GM18508 (cell line): ENCODE measurements at regions not wholly inside any gene's neighbourhood (a gene's known extent, or its start where the extent isn't known, plus 50 kb on each side); places are given as distances from the start of the nearest gene placed in this dataset.

Source experiments
- ATAC-seq: cut with Tn5 transposase; IDR thresholded peaks from one replicate; pipeline ENCODE4 v1.9.1; 2021; ENCODE audit warnings: moderate number of reproducible peaks; ENCODE audit not compliant: insufficient read depth, unreplicated experiment

DNA sequence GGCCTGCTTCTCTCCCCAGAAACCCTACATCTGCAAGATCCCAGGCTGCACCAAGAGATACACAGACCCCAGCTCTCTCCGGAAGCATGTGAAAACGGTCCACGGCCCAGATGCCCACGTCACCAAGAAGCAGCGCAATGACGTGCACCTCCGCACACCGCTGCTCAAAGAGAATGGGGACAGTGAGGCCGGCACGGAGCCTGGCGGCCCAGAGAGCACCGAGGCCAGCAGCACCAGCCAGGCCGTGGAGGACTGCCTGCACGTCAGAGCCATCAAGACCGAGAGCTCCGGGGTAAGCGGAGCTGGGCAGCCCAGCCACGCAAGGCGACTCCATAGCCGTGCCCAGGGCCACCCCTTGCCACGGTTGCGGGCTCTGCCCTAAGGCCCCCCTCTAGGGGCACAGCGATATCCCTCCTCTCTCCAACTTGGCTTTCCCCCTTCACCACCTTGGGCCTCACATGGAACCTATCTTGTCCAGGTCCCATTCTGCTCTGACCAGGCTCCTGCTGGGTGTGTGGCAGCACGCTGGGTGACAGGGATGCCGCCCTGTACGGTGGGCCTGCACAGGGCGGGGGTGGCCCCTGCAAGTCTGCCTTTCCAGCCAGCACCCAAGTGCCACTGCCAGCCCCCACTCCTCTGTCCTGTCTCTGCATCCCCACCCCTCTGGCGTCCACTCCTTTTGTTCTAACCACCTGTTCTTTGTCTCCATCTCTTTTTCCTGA lies 248.9 kb downstream of the GLI2 start:
- ATAC-seq = no peak

DNA sequence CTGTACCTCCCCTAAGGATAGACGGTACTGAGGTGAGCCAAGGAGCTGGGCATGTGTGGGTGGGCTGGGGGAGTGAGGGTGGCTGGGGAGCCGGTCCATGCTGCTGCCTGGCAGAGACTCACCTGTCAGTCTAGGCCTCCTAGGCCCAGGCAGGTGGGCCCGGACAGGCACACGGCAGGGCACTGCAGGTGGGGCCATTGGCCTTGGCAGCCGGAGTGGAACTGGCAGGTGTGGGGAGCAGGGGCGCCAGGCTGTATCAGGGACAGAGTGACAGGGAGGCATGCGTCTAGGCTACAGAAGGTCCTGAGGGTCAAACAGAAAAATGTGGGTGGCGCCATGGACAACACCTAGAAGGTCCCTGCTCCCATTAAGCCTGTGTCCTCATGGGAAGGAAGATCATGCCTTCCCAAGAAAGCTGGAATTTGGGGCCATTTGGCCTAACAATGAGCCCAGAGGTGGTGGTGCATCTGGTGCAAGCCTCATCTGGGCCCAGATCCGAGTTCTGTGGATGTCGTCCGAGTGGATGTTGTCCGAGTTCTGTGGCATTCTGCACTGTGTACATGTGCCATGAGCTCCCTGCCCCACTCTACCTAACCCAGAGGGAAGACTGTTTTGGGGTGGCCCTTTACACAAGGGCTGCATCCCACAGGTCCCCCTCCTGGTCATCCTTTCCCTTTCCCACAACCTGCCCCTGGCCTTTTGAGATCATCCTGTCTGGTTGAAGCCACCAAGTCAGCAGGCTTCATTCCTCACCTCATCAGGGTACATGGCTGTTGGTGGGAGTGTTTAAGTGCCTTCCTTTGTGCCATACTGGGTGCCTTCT lies 249.7 kb downstream of the GLI2 start:
- no peak for ATAC-seq

DNA sequence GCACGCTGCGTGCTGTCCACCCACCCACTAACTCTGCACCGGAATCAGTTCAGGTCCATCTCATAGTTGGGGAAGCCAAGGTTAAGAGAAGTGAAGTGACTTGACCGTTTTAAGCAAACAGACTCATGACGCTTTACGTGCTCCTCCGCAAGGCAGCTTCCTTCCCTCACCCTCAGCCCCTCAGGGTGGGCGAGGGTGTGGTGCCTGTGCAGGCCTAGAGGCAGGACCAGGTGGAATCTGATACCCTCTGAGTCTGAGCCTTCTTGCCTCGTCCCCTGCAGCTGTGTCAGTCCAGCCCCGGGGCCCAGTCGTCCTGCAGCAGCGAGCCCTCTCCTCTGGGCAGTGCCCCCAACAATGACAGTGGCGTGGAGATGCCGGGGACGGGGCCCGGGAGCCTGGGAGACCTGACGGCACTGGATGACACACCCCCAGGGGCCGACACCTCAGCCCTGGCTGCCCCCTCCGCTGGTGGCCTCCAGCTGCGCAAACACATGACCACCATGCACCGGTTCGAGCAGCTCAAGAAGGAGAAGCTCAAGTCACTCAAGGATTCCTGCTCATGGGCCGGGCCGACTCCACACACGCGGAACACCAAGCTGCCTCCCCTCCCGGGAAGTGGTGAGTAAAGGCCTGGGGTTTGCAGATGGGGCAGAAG lies 250.5 kb downstream of the GLI2 start:
- ATAC-seq = no peak

DNA sequence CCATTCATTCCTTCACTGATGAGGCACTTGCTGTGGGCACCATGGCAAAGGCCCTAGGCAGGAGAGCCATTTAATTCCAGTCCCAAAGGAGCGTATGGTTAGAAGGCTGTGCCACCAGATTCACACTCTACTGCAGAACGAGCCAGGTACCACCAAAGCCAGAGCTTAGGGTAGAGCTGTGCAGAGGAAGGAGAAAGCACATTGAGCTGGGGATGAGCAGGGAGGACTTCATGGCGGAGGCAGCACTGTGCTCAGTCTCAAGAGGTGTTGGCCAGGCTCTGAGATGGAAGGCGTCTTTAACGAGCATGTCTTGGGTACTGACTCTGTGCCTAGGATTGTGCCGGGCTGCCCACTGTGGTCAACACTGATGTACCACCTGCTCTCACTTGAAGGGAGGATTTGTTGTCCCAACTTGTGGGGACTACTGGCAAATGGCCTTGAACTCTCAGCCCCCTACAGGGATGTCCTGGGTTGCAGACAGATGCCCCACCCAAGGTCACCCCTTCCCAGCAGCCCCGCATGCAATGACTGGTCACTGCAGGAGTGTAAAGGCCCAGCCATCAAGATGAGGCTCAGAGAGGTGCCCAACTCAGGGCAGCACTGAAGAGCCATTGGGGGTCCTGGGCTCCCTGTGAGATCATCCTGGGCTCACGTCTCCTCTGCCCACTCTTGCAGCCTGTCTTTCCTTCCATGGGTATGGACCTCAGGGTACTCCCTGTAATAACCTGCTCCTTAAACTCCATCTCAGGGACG lies 251.4 kb downstream of the GLI2 start:
- no peak for ATAC-seq

DNA sequence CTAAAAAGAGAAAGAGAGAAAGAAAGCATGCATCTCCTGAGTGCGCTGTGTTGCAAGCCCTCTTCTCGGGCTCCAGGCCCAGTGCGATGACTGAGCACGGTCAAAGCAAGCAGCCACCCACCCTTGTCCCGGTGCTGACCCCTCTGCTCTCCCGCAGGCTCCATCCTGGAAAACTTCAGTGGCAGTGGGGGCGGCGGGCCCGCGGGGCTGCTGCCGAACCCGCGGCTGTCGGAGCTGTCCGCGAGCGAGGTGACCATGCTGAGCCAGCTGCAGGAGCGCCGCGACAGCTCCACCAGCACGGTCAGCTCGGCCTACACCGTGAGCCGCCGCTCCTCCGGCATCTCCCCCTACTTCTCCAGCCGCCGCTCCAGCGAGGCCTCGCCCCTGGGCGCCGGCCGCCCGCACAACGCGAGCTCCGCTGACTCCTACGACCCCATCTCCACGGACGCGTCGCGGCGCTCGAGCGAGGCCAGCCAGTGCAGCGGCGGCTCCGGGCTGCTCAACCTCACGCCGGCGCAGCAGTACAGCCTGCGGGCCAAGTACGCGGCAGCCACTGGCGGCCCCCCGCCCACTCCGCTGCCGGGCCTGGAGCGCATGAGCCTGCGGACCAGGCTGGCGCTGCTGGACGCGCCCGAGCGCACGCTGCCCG lies 252.5 kb downstream of the GLI2 start:
- no peak for ATAC-seq

DNA sequence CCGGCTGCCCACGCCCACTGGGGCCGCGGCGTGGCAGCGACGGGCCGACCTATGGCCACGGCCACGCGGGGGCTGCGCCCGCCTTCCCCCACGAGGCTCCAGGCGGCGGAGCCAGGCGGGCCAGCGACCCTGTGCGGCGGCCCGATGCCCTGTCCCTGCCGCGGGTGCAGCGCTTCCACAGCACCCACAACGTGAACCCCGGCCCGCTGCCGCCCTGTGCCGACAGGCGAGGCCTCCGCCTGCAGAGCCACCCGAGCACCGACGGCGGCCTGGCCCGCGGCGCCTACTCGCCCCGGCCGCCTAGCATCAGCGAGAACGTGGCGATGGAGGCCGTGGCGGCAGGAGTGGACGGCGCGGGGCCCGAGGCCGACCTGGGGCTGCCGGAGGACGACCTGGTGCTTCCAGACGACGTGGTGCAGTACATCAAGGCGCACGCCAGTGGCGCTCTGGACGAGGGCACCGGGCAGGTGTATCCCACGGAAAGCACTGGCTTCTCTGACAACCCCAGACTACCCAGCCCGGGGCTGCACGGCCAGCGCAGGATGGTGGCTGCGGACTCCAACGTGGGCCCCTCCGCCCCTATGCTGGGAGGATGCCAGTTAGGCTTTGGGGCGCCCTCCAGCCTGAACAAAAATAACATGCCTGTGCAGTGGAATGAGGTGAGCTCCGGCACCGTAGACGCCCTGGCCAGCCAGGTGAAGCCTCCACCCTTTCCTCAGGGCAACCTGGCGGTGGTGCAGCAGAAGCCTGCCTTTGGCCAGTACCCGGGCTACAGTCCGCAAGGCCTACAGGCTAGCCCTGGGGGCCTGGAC lies 253.2 kb downstream of the GLI2 start:
- ATAC-seq = no peak

DNA sequence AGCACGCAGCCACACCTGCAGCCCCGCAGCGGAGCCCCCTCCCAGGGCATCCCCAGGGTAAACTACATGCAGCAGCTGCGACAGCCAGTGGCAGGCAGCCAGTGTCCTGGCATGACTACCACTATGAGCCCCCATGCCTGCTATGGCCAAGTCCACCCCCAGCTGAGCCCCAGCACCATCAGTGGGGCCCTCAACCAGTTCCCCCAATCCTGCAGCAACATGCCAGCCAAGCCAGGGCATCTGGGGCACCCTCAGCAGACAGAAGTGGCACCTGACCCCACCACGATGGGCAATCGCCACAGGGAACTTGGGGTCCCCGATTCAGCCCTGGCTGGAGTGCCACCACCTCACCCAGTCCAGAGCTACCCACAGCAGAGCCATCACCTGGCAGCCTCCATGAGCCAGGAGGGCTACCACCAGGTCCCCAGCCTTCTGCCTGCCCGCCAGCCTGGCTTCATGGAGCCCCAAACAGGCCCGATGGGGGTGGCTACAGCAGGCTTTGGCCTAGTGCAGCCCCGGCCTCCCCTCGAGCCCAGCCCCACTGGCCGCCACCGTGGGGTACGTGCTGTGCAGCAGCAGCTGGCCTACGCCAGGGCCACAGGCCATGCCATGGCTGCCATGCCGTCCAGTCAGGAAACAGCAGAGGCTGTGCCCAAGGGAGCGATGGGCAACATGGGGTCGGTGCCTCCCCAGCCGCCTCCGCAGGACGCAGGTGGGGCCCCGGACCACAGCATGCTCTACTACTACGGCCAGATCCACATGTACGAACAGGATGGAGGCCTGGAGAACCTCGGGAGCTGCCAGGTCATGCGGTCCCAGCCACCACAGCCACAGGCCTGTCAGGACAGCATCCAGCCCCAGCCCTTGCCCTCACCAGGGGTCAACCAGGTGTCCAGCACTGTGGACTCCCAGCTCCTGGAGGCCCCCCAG lies 254.1 kb downstream of the GLI2 start:
- ATAC-seq = no peak

DNA sequence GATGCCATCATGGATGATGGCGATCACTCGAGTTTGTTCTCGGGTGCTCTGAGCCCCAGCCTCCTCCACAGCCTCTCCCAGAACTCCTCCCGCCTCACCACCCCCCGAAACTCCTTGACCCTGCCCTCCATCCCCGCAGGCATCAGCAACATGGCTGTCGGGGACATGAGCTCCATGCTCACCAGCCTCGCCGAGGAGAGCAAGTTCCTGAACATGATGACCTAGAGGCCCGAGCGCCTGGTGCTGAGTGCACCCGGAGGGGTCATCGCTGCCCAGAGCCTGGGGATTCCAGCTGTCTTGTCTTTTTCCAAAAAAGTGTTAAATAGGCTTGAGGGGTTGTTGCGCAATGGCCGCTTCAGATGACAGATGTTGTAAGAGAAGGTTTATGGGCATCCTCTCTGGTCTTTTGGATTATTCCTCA lies 254.8 kb downstream of the GLI2 start:
- ATAC-seq = no peak

DNA sequence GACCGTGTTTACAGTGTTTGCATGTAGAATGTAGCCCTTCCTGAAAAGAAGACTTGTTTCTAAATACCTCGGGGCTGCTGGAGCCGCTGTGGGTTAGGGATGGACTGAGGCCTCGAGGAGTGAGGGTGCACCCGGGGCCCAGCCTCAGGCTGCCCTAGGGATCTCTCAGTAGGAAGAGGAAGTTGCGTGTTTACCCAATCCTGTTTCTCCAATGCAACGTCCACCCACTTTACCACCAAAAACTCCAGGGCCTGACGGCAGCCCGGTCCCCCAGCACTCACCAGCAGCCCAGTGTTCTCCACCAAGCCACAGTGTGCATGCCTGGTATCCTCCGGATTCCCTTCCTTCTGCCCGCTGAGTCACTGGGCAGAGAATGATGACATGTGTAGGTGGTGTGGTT lies 255.8 kb downstream of the GLI2 start:
- no peak for ATAC-seq

DNA sequence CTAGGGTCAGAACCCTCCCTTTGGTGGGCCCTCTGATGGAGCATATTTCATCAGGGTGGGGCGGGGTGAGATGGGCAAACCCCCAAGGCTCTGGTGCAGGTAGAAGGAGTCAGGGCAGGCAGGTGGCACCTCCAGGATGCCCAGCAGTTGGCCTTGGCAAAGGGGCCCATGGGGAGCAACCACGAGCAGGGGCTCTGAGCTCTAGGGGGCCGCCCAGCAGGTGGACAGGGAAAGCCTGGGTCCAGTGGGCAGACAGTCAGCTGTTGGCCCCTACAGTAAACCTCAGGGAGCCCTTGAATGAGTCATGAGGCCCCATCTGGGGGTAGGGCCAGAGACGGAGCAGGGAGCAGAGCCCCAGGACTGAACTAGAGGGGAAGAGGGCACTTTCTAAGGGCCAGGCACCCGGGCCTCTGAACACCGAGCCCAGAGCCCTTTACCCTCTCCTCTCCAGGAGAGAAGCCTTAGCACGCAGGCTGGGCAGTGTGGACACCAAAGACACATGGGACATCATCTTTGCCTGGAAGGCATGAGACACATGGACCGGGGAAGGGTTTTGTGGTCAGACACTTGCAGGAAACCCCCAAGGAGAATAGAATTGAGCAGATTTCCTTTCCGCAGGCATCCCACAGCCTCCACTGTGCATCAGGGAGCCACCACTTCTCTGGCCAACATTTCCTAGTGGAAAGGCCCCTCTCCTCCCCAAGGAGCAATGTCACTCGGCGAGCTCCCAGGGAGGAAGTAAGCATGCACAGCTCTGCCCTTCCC lies 257.3 kb downstream of the GLI2 start:
- ATAC-seq = no peak

DNA sequence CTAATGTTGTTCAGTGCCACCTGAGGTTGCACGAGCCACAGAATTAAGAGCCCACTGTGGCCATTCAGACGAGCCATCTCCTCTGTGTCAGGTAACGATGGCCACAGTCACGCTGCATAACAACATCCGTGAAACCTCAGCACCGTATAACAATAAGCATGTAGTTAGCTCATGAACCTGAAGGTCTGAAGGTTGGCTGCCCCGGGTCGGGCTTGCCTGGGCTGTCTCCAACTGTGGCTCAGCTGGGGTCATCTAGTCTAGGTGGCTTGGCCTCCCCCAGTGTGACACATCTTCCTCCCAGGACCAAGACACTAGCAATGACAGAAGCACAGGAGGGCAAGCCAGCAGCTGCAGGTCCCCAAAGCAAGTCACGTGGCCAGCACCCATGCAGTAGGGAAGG lies 258.0 kb downstream of the GLI2 start:
- no peak for ATAC-seq

DNA sequence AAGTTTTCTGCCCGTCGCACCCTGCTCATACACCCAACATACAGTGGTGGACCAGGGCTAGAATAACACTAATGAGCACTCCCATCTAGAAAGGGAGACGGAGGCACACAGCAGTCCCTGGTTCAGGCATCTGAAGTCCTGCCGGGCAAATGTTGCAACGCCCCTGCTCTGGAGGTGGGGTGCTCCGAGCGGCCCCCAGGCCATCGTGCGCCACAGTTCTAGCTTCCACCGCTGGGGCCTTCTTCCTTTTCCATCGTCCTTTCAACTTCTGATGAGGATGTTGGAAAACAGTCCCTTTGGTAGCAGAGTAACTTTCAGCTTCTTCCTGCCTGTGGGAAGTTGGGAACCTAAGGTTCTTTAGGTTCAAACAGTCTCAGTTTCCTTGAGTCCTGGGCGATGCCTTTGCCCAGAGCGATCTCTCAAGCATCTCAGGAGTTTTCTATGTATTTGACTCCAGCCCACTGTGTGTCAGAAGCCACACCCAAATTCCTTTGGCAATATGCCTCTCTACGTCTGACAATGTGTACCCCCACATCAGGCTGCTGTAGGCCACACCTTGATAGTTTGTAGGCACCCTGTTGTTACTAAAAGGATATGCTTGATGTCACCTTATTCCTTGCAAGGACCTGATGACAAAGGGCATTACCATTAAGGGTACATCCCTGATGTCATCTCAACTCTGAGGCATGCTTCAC lies 258.8 kb downstream of the GLI2 start:
- no peak for ATAC-seq

DNA sequence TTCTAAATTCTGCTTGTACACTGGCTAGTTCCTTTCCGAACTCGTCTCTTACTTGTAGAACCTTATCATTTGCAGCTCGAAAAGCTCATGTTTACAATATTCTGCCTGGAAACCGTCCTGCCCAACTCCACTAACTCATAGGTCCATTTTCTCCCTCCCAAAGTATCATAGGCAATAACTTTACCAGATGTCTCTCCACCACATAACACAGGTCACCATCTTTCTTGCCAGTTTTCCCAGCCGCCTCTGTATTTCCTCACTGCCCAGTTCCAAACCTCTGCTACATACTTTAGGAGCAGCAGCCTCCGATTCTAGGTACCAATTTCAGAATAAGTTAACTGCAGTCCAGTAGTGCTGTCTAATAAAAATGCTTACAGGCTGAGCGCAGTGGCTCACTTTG lies 259.5 kb downstream of the GLI2 start:
- no peak for ATAC-seq

DNA sequence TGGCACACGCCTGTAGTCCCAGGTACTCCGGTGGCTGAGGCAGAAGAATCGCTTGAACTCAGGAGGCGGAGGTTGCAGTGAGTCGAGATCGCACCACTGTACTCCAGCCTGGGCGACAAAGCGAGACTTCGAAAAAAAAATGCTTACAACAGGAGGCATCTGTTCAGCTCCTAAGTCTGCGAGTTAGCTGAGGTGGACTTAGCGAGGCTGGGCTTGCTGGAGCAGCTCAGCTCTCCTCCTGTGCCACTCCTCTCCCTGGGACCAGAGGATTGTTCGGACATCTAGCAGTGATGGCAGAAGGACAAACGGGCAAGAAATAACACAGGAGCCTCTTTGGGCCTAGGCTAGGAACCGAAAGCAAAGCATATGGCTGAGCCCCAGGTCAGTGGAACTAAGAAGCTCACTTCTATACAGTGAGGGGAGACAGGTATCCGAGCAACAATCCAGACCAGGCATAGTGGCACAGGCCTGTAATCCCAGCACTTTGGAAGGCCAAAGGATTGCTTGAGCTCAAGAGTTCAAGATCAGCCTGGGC lies 260.1 kb downstream of the GLI2 start:
- no peak for ATAC-seq

DNA sequence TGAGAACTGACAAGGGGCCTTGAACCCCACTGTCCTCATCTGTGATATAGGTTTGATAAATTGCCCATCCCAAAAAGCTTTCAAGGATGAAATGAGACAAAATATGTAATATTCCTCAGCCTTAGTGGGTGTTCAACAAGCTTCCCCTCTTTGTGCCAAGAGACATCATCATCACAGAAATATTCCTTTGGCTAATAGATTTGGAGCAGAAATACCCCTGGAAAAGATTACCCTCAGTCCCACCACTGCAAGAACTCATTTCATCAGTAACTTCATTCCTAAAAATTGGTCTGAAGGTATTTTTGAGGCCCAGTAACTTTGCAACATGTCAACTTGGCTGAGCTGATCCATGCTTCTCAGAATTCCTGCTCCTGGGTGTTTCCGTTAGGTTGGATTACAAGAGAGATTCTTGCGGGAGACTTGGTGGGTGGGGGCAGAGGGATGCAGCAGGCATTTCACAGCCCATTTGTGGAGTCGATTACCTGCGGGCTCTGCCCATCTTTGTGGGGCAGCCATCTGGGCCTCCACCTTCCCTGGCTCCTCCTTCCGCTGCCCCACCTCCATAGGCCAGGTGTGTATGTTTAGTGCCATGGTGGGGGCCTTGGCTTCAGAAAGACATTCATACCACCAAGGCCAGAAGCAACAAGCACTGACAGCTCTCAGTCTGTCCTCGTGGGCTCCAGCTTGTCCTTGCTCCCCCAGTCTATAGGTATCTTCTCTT lies 263.9 kb downstream of the GLI2 start:
- ATAC-seq = no peak

DNA sequence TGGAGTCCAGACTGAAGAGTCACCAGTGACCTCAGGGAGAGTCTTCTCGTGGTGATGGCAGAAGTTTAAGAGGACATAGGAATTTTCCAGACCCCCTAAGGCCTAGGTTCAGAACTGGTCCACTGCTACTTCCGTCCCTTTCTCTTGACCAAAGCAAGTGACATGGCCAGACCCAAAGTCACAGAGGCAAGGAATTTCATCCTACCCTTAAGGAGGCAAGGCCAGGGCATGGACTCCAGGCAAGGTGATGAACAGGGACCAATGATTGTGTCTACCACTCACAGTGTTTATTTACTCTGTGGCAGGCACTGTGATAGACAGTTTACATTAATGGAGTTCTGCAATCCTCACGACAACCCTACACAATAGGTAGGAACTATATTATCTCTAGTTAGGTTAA lies 265.1 kb downstream of the GLI2 start:
- no peak for ATAC-seq
